ENCODE measurements at regions not wholly inside any gene's neighbourhood (a gene's known extent, or its start where the extent isn't known, plus 50 kb on each side); places are given as distances from the start of the nearest gene placed in this dataset.
"Not testable (repeated sequence)": the region's sequence is repeated elsewhere in the genome, so short reads cannot be mapped to it uniquely, and the experiment has no call there.

DNA sequence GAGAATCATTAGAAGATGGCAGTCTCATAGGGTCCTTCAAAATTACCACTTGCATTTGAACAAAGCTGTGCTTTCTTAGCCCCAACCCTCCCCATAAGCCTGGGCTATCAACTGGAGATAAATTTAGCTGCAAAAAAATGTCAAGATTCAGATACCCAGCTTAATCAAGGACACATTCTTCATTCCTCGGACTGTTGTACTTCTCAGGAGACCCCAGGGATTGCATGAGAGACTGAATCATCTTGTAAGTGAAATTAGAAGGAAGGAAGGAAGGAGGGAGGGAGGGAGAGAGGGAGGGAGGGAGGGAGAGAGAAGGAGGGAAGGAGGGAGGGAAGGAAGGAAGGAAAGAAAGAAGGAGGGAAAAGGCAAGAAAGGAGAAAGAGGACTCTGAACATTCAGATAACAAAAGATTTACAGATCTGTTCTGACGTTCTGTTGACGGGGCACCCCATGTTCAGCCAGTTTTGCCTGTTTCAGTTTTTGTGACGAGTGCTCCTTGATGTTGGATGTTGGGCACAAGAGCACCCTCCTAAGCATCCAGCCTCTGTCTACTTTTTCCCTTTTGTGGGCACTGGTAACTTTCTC is 498.7 kb downstream of the PREX1 start:
- no peak overlapping the region for H3K4me3 ChIP-seq (ENCODE audit: low read depth, low read length)
- H3K27me3 ChIP-seq (ENCODE audit: control insufficient read depth, insufficient read depth, low read length): no peaks in the 10 kb centered on the region
- H3K36me3 ChIP-seq (ENCODE audit: control insufficient read depth, insufficient read depth, low read length): no peaks in the 10 kb centered on the region
- TF ChIP-seq, protein P1, sequence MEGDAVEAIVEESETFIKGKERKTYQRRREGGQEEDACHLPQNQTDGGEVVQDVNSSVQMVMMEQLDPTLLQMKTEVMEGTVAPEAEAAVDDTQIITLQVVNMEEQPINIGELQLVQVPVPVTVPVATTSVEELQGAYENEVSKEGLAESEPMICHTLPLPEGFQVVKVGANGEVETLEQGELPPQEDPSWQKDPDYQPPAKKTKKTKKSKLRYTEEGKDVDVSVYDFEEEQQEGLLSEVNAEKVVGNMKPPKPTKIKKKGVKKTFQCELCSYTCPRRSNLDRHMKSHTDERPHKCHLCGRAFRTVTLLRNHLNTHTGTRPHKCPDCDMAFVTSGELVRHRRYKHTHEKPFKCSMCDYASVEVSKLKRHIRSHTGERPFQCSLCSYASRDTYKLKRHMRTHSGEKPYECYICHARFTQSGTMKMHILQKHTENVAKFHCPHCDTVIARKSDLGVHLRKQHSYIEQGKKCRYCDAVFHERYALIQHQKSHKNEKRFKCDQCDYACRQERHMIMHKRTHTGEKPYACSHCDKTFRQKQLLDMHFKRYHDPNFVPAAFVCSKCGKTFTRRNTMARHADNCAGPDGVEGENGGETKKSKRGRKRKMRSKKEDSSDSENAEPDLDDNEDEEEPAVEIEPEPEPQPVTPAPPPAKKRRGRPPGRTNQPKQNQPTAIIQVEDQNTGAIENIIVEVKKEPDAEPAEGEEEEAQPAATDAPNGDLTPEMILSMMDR (IDR thresholded peaks at IDR 0.05; ENCODE audit: insufficient read depth, low read length, poor library complexity, severe bottlenecking): no peak
- DNase-seq (ENCODE audit: low read depth): no peak

DNA sequence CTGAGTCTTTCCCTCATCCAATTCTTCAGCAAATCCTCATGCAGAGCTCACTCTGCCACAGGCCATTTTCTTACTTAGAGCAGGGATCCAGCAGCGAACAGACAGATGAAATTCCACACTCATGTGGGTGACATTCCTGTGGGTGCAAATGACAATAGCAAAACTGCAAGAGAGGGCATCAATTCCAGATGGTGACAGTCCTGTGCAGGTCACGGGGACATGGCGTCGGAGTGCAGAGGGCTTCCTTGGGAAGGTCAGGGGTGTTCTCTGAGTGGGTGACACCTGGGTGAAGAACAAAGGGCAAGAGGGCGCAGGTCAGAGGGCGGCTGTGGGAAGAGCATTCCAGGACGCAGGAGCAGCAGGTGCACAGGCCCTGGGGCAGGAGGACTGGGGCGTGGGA is 500.0 kb downstream of the PREX1 start:
- not testable (repeated sequence) for H3K36me3 ChIP-seq (ENCODE audit: control insufficient read depth, insufficient read depth, low read length); H3K27me3 ChIP-seq (ENCODE audit: control insufficient read depth, insufficient read depth, low read length); H3K4me3 ChIP-seq (ENCODE audit: low read depth, low read length); DNase-seq (ENCODE audit: low read depth)

DNA sequence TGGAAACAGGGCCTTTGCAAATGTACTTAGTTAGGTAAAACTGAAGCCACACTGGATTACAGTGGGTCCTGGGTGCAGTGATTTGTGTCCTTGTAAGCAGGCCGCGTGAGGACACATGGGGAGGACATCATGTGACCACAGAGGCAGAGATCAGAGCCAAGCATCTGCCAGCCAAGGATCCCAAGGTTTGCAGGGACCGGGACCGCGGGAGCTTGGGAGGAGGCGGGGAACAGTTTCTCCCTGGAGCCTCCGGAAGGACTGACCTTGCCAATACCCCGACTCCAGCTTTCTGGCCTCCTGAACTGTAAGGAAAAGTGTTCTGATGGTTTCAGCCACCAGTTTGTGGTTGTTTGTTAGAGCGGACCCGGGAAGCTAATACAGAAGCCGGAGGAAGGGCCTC is 500.9 kb downstream of the PREX1 start:
- no peak for DNase-seq (ENCODE audit: low read depth)
- Histone ChIP-seq H3K4me3 (ENCODE audit: low read depth, low read length) (no peak overlapping the region), H3K36me3 (ENCODE audit: control insufficient read depth, insufficient read depth, low read length) (no peaks in the 10 kb centered on the region), H3K27me3 (ENCODE audit: control insufficient read depth, insufficient read depth, low read length) (no peaks in the 10 kb centered on the region)
- TF ChIP-seq, protein P1 (IDR thresholded peaks at IDR 0.05; ENCODE audit: insufficient read depth, low read length, poor library complexity, severe bottlenecking): no peak

DNA sequence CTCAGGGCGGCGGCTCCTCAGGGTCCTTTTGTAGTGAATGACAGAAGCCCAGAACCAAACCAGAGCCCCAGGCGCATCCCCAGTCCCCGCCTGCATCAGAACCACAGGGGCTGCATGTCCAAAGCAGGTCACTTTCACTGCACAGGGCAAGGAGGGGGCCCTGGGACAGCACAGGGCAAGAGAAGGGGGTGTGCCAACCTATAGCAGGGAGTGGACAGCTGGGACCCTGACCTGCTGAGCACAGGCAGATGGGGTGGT is 501.4 kb downstream of the PREX1 start:
- H3K36me3 ChIP-seq (ENCODE audit: control insufficient read depth, insufficient read depth, low read length): no peaks in the 10 kb centered on the region
- TF ChIP-seq, protein P1 (IDR thresholded peaks at IDR 0.05; ENCODE audit: insufficient read depth, low read length, poor library complexity, severe bottlenecking): no peak
- H3K4me3 ChIP-seq (ENCODE audit: low read depth, low read length): no peak overlapping the region
- no peaks in the 10 kb centered on the region for H3K27me3 ChIP-seq (ENCODE audit: control insufficient read depth, insufficient read depth, low read length)
- no peak for DNase-seq (ENCODE audit: low read depth)

DNA sequence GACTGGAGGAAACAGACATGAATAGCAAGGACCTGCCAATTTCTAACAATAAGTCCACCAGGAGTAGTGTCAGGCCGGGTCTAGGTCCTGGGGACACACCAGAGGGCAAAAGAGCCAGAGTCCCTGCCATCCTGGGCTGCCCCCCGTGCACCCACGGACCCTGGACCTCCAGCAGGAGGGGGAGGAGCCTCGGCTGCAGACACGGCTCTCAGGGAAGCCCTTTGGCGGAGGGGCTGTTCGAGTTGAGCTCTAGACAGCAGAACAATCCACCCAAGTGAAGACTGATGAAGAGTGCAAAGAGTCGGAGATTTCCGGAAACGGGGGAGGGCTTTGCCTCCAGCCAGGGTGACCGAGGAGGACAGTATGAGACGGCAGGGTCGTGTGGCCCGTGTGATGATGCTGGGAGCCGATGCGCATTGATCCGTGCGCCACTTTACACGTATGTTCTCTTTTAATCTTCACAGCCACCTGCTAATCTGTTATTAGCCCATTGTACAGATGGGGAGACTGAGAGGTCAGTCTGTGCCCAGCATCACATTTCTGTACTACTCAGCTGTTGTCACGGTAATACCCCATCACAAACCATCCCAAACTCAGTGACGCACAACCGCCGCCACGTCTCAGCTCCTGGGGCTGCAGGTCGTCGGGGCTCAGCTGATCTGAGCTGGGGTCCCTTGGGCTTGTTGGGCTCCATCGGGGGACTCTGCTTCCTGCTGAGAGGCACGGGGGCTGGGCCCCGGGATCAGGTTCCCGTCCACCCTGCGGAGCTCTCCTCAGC is 502.0 kb downstream of the PREX1 start:
- Histone ChIP-seq H3K4me3 (ENCODE audit: low read depth, low read length) (no peak overlapping the region), H3K27me3 (ENCODE audit: control insufficient read depth, insufficient read depth, low read length) (no peaks in the 10 kb centered on the region), H3K36me3 (ENCODE audit: control insufficient read depth, insufficient read depth, low read length) (no peaks in the 10 kb centered on the region)
- DNase-seq (ENCODE audit: low read depth): no peak
- TF ChIP-seq, protein P1 (IDR thresholded peaks at IDR 0.05; ENCODE audit: insufficient read depth, low read length, poor library complexity, severe bottlenecking): no peak

DNA sequence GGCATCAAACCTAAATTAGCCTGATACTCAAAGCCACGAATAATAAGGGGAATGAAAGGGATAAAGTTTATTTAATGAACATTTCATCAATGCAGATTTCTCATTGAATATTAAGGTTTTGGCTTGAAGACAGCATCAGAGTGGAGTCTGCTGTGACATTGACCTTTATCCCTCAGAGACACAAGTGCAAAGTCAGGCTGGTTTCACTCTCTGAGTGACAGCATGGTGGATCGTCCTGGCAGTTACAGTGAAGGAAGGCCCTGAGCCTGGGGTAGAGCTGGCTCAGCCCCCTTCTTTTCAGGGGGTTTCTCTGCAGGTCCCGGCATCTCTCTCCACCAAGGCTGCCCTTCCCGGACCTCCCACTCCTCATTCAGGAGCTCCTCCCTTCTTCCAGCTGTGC is 503.1 kb downstream of the PREX1 start:
- DNase-seq (ENCODE audit: low read depth): no peak
- TF ChIP-seq, protein P1 (IDR thresholded peaks at IDR 0.05; ENCODE audit: insufficient read depth, low read length, poor library complexity, severe bottlenecking): no peak
- Histone ChIP-seq H3K36me3 (ENCODE audit: control insufficient read depth, insufficient read depth, low read length) (no peaks in the 10 kb centered on the region), H3K4me3 (ENCODE audit: low read depth, low read length) (no peak overlapping the region), H3K27me3 (ENCODE audit: control insufficient read depth, insufficient read depth, low read length) (no peaks in the 10 kb centered on the region)
